SK-N-SH treated with all-trans-retinoic acid at 6 μM for 48 hours (cell line): ENCODE measurements at regions not wholly inside any gene's neighbourhood (a gene's known extent, or its start where the extent isn't known, plus 50 kb on each side); places are given as distances from the start of the nearest gene placed in this dataset.

Experiments
- CREB5 ChIP-seq: fragments of 250-450 bp; sonication (Bioruptor Pico); IDR thresholded peaks from 2 replicates; pipeline ENCODE4 v1.5.1; 2020; ENCODE audit warnings: low read depth, mild to moderate bottlenecking, moderate library complexity
- POU6F1 ChIP-seq: fragments of 250-450 bp; sonication (Bioruptor Pico); IDR thresholded peaks from 2 replicates; pipeline ENCODE4 v1.8.0; 2021; ENCODE audit warnings: low read depth, mild to moderate bottlenecking, moderate library complexity, borderline replicate concordance
- SNAI2 ChIP-seq: fragments of 250-450 bp; sonication (Bioruptor Pico); IDR thresholded peaks from 2 replicates; pipeline ENCODE4 v1.5.0; 2020; ENCODE audit warnings: mild to moderate bottlenecking, moderate library complexity
- TCF4 ChIP-seq: fragments of 250-450 bp; sonication (Bioruptor Pico); IDR thresholded peaks from 2 replicates; pipeline ENCODE4 v1.8.0; 2021; ENCODE audit warnings: mild to moderate bottlenecking, moderate library complexity, borderline replicate concordance
- TOX ChIP-seq: fragments of 250-450 bp; sonication (Bioruptor Pico); IDR thresholded peaks from 2 replicates; pipeline ENCODE4 v1.8.0; 2021; ENCODE audit warnings: mild to moderate bottlenecking, moderate library complexity, borderline replicate concordance

GRCh38 chr6:67966830-67967229 lies 668.3 kb upstream of the ADGRB3 start:
- TF ChIP-seq TCF4 (CRISPR knock-in tag), result no peak
- TF ChIP-seq POU6F1, result no peak
- no peak for TF ChIP-seq TOX (CRISPR knock-in tag)
- TF ChIP-seq SNAI2 (CRISPR knock-in tag), result no peak
- no peak for TF ChIP-seq CREB5 (CRISPR knock-in tag)
